RCC 7860 (cell line): ENCODE measurements at regions not wholly inside any gene's neighbourhood (a gene's known extent, or its start where the extent isn't known, plus 50 kb on each side); places are given as distances from the start of the nearest gene placed in this dataset.
"Not testable (repeated sequence)": the region's sequence is repeated elsewhere in the genome, so short reads cannot be mapped to it uniquely, and the experiment has no call there.

Experiments used
- DNase-seq: peaks from one replicate; pipeline ENCODE4 v3.0.0-alpha.2; 2015; ENCODE audit warnings: low spot score
- FAIRE-seq: peaks from 2 replicates; lab custom pipeline; 2012; peaks lifted over from hg19 to GRCh38; lab: Jason Lieb, UNC

GRCh38 chr16:75836347-75837010, 110.2 kb upstream of the CPHXL start:
- DNase-seq (no peak), FAIRE-seq (no peak)

DNA sequence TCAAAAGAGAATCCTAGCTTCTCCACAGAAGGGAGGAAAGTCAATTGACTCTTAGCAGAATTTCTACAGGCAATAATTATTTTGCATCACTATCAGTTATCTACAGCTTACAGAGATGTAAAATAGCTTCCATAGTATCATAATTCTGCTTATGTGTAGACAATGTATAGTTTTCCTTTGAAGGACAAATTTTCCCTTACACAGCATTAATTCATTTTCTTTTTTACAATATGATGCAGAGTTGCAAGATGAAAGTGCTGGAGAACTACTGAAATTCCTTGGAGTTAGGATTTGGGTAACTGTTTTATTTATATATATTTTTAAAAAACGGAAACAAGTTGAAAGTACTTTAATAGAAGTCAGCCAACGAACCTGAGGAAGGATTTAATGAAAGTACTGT, 111.0 kb upstream of the CPHXL start:
- no peak for FAIRE-seq
- DNase-seq, result no peak

DNA sequence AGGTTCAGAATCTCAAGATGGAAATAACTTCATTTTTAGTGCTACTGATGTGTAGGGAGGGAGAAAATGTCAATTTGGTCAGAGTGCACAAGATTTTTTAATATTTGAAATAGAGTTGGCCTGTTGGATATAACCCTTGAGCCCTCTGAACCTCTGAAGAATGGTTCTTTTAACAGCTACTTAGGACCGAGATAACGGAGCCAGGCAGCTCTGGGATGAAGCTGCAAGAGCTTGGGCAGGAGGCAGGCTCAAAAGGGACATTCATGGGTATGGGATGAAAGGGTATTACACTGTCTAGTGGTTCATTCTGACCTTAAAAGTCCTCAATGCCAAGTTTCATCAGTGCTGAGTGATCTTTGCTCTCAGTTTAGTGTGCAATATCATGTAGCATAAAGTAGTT, 111.4 kb upstream of the CPHXL start:
- DNase-seq (no peak), FAIRE-seq (no peak)

GRCh38 chr16:75841517-75841916, 115.2 kb upstream of the CPHXL start:
- no peak for FAIRE-seq
- DNase-seq, result no peak

DNA sequence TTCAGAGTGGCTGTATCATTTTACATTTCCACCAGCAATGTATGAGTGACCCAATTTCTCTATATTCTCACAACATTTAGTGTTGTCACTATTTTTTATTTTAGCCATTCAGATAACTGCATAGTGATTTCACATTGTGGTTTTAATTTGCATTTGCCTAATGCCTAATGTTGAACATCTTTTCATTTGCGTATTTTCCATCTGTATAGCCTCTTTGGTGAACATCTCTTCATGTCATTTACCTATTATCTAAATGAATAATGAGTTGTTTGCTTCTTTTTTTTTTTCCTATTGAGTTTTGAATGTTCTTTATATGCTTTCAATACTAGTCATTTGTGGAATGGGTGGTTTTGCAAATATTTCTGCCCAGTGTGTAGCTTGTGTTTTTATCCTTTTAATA, 120.9 kb upstream of the CPHXL start:
- DNase-seq (no peak), FAIRE-seq (no peak)

- no peak for FAIRE-seq
- no peak for DNase-seq
Observed at GRCh38 chr16:75854152-75854551, 127.9 kb upstream of the CPHXL start.

DNA sequence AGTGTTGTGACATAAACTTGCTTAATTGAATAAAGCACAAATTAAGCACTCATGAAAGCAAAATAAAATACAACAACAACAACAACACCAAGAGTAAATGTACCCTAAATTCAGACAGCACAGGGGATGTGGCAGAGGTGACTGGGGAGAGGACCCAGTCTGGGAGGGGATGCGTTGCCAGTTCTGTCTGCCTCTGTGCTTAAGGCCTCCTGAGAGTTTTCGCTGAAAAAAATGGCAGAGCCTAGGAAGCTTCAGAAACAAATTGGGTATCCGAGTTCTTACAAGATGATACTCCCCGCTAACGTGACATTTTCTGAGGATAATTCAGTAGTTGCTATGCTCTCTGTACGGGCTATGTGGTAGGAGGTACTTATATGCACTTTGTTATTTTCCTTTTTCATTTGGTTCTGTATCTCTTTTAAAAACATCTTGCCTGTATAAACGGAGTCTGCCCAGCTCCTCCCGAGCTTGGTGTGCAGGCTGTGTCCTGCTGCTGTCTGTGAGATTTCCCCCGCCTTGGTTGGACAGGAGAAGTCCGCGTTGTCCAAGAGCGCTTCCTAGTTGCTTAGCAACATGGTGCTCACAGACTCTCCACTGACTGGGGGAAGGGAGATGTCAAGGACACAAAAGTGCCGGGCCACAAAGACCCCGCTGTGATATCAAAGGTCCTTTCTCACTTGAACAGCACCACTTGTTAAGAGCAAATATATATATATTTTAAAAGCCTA, 134.2 kb upstream of the CPHXL start:
- DNase-seq, result no peak
- no peak for FAIRE-seq

- DNase-seq, result no peak
- FAIRE-seq, result no peak
Observed at GRCh38 chr16:75861311-75862097, 135.2 kb upstream of the CPHXL start.

DNA sequence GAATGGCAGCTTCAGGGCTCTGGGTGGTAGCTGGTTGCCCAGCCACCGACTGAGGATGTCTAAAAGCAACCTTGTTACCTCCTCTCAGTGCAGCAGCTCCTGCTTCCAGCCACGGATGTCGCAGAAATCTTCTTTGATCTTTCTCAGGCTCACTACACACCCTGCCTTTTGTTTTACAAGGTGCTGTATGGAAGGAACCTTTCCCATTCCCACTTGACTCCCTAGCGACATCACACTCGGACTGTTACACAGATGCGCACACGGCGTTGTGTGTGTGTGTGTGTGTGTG, 135.8 kb upstream of the CPHXL start:
- FAIRE-seq, result no peak
- DNase-seq, result no peak

GRCh38 chr16:75864243-75864642, 138.0 kb upstream of the CPHXL start:
- DNase-seq (no peak), FAIRE-seq (no peak)

- FAIRE-seq, result no peak
Observed at GRCh38 chr16:75865736-75866135, 139.4 kb upstream of the CPHXL start.

GRCh38 chr16:75868636-75869632, 142.6 kb upstream of the CPHXL start:
- DNase-seq (no peak), FAIRE-seq (no peak)

More at GRCh38 chr16:75865736-75866135, 139.4 kb upstream of the CPHXL start:
- DNase-seq, result no peak

GRCh38 chr16:75881280-75881679, 155.0 kb upstream of the CPHXL start:
- not testable (repeated sequence) for DNase-seq, FAIRE-seq

DNA sequence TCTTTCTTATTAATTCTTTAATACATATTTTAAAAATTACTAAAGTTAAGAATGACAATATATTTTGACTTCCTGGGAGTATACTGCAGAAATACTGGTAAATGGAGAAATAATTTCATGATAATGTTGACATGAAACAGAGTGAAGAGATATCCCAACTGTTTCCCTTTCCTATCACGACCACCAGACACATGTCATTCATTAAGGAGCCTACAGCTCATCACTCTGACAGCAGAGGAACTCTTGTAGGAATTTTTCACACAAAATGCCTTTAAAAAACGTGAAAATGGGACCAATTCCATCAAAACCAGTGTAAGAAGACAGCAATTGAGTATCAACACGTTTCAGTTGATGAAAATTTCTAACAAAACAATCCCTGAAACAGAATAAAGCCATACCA, 172.9 kb upstream of the CPHXL start:
- FAIRE-seq, result no peak
- DNase-seq, result no peak

GRCh38 chr16:75908331-75909117, 182.2 kb upstream of the CPHXL start:
- DNase-seq, result no peak

DNA sequence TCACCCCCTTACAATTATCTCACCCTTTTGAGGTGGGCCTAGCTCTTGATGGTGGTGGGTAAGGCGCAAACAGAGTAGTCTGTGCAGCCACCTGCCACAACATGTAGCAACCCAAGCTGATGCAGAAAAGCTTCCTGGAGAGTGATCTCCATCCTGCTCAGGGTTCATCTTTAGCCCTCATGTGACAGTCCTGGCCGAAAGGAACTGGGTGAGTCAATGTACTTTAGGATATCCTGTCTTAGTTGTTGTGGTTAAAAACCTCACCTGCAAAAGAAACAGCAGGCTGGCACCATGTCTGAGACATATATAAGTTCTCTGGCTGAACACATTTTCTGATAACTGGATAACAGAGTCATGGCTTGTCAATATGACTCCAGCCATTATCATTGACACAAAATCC, 183.5 kb upstream of the CPHXL start:
- FAIRE-seq (no peak), DNase-seq (no peak)

More at GRCh38 chr16:75908331-75909117, 182.2 kb upstream of the CPHXL start:
- no peak for FAIRE-seq

DNA sequence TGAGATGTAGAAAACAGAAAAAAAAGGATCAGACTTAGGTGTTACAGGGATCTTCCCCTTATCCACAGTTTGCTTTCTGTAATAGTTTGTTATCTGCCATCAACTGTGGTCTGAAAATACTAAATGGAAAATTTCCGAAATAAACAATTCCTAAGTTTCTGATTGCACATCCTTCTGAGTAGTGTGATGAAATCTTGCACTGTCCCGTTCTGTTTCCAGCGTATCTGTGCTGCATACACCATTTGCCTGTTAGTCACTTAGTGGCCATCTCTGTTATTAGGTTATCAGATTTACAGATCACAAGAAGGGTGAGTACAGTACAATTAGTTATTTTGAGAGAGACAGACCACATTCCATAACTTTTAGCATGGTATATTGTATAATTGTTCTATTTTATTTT, 185.6 kb upstream of the CPHXL start:
- no peak for FAIRE-seq
- DNase-seq, result no peak

DNA sequence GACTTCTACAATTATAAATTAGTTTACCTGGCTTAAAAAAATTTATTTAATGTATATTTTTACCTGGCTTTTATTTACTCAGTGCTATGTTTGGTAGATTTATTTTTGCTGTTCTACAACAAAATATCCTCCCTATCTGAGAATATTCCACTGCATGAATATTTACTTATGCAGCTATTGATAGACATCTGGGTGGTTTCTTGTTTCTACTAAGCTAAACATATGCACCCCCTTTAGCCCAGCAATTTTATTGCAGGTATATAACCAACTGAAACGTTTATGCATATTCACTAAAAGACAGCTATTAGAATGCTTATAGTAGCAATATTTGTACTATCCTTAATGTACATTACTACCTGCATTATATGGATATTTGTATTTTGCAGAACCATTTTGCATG, 187.7 kb upstream of the CPHXL start:
- DNase-seq (no peak), FAIRE-seq (no peak)

DNA sequence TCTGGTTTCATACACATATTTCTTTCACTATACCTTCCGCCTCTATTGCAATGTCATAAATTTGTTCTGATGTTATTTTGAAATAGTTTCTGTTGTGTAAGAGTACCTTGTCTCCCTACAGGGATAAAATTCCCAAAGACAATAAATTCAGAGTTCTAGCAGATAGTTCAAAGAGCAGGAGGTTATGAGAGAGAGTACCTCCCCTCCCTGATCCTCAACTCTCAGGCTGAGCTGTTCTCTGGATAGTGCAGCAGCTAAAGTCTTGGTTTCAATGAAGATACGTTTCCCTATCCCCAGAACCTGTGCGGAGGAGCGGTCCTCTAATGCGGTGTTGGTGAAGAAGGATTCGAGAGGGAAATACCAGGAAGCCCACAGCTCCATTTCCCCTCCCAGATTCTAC, 190.2 kb upstream of the CPHXL start:
- DNase-seq (no peak), FAIRE-seq (no peak)

- DNase-seq, result no peak
- no peak for FAIRE-seq
Observed at GRCh38 chr16:75918109-75918508, 191.8 kb upstream of the CPHXL start.
